KBM-7 (cell line): ENCODE measurements at regions not wholly inside any gene's neighbourhood (a gene's known extent, or its start where the extent isn't known, plus 50 kb on each side); places are given as distances from the start of the nearest gene placed in this dataset.
"Not testable (repeated sequence)": the region's sequence is repeated elsewhere in the genome, so short reads cannot be mapped to it uniquely, and the experiment has no call there.

ENCODE experiments used
- DNase-seq: peaks from one replicate; pipeline ENCODE4 v3.0.0-alpha.2; 2015
- in situ Hi-C: fragments of 300-500 bp; cut with MboI; formaldehyde crosslinking; loops from 2 replicates; pipeline ENCODE4 v1.14.3; 2020; ENCODE audit warnings: low sequenced_read_pairs, low pct_unique_long_range_greater_than_20kb, mixed read lengths

GRCh38 chr4:52157071-52157470, 106.0 kb downstream of the SPATA18 start:
- in situ Hi-C loops, DNase-seq: not testable (repeated sequence)

- DNase-seq: no peak
- in situ Hi-C loops: no loop called here
Observed at GRCh38 chr4:52157641-52158316, 106.7 kb downstream of the SPATA18 start.

- in situ Hi-C loops: no loop called here
- no peak for DNase-seq
Observed at GRCh38 chr4:52160859-52161258, 109.8 kb downstream of the SPATA18 start.

- in situ Hi-C loops: no loop called here
Observed at GRCh38 chr4:52164116-52164515, 113.0 kb downstream of the SPATA18 start.

GRCh38 chr4:52172166-52172565, 121.1 kb downstream of the SPATA18 start:
- in situ Hi-C loops: no loop called here

More at GRCh38 chr4:52164116-52164515, 113.0 kb downstream of the SPATA18 start:
- DNase-seq: no peak

GRCh38 chr4:52173470-52174045, 122.5 kb downstream of the SPATA18 start:
- DNase-seq: no peak
- in situ Hi-C loops: no loop called here

More at GRCh38 chr4:52172166-52172565, 121.1 kb downstream of the SPATA18 start:
- no peak for DNase-seq

- DNase-seq: no peak
- in situ Hi-C loops: no loop called here
Observed at GRCh38 chr4:52187603-52188002, 136.5 kb downstream of the SPATA18 start.

GRCh38 chr4:52192001-52192400, 140.9 kb downstream of the SPATA18 start:
- in situ Hi-C loops: no loop called here
- no peak for DNase-seq

GRCh38 chr4:52192721-52193135, 141.6 kb downstream of the SPATA18 start:
- in situ Hi-C loops: no loop called here
- DNase-seq: no peak

- DNase-seq: no peak
- in situ Hi-C loops: no loop called here
Observed at GRCh38 chr4:52195869-52196268, 144.8 kb downstream of the SPATA18 start.

GRCh38 chr4:52196606-52197130, 145.6 kb downstream of the SPATA18 start:
- DNase-seq: no peak
- in situ Hi-C loops: no loop called here

- in situ Hi-C loops: no loop called here
- no peak for DNase-seq
Observed at GRCh38 chr4:52197306-52197705, 146.2 kb downstream of the SPATA18 start.

- in situ Hi-C loops: no loop called here
- no peak for DNase-seq
Observed at GRCh38 chr4:52198294-52198693, 147.2 kb downstream of the SPATA18 start.

GRCh38 chr4:52199574-52200338, 148.7 kb downstream of the SPATA18 start:
- in situ Hi-C loops: no loop called here

GRCh38 chr4:52200339-52200725, 149.2 kb downstream of the SPATA18 start:
- in situ Hi-C loops: no loop called here
- DNase-seq: no peak

More at GRCh38 chr4:52199574-52200338, 148.7 kb downstream of the SPATA18 start:
- no peak for DNase-seq

- in situ Hi-C loops: no loop called here
- no peak for DNase-seq
Observed at GRCh38 chr4:52201715-52202114, 150.6 kb downstream of the SPATA18 start.

- no peak for DNase-seq
- in situ Hi-C loops: no loop called here
Observed at GRCh38 chr4:52202251-52202779, 151.2 kb downstream of the SPATA18 start.

GRCh38 chr4:52202931-52203330, 151.8 kb downstream of the SPATA18 start:
- no peak for DNase-seq
- in situ Hi-C loops: no loop called here

GRCh38 chr4:52203351-52203750, 152.2 kb downstream of the SPATA18 start:
- in situ Hi-C loops: no loop called here
- DNase-seq: no peak

GRCh38 chr4:52204921-52205320, 153.8 kb downstream of the SPATA18 start:
- in situ Hi-C loops: no loop called here
- DNase-seq: no peak
